ENCODE measurements at regions not wholly inside any gene's neighbourhood (a gene's known extent, or its start where the extent isn't known, plus 50 kb on each side); places are given as distances from the start of the nearest gene placed in this dataset.
A peak's percentile ranks its signal among the peaks of the same experiment; 100 is the strongest.

DNA sequence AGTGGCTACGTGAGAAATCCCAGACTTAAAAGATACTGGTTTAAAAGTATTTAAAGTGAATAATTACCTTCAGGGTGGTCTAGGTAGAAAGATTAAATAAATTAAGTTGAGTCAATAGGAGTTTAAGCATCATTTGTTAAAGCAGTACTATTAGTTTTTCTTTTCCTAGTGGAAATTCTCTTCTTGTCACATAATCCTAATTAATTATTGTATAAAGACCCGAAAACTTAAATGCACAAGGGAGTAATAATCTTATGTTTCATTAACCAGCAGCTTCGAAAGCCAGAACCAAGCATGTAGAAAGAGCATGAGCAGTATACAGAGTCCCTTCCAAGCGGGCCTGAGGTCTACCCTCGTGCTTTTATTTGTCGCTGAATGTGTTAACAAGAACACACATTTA lies 90.2 kb upstream of the SKOR2 start:
- no peak overlapping the region for H3K27ac ChIP-seq (ENCODE audit: low read depth, low read length)
- no peaks in the 10 kb centered on the region for H3K27me3 ChIP-seq (ENCODE audit: insufficient read depth, low read length, poor library complexity, severe bottlenecking)
- no peak for DNase-seq
- H3K9me3 ChIP-seq (ENCODE audit: low read length) = no peaks in the 10 kb centered on the region
- POLR2A ChIA-PET = no interaction called here
- no peaks in the 10 kb centered on the region for H3K9me3 Mint-ChIP-seq
- no peaks in the 10 kb centered on the region for H3K4me1 Mint-ChIP-seq
- H3K4me3 Mint-ChIP-seq = no peak overlapping the region
- CTCF ChIA-PET = no interaction called here
- no peak overlapping the region for H3K27ac Mint-ChIP-seq
- peaks cover 4 to 7% of the 10 kb centered on the region in 2 donors for H3K27me3 Mint-ChIP-seq
- H3K36me3 ChIP-seq (ENCODE audit: insufficient read depth, low read length) = no peaks in the 10 kb centered on the region
- no peaks in the 10 kb centered on the region for H3K36me3 Mint-ChIP-seq
- H3K4me1 ChIP-seq (ENCODE audit: insufficient read depth, low read length) = no peaks in the 10 kb centered on the region
- H3K4me3 ChIP-seq (ENCODE audit: low read length) = no peak overlapping the region

DNA sequence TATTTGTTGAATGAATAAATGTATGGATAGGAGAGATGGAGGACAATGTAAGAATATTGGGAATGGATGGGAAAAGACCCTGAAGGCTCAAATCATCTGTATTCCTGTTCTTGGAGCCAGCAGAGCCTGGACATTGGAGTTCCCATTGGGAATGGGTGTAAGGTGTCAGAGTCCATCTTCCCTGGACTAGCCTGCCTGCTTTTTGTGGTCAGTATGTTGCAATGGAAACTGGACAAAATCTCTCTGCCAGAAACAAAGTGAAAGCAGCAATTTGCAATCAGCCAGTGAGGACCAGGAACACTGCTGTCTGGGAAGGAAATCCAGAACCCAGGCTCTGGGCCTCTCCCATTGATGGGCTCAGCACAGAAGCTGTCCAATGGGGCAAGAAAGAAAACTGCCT lies 83.5 kb upstream of the SKOR2 start:
- Mint-ChIP-seq H3K4me1 (no peaks in the 10 kb centered on the region), H3K9me3 (no peaks in the 10 kb centered on the region), H3K36me3 (no peaks in the 10 kb centered on the region), H3K27me3 (peaks cover 6 to 9% of the 10 kb centered on the region in 2 donors), H3K27ac (no peak overlapping the region), H3K4me3 (no peak overlapping the region)
- Histone ChIP-seq H3K36me3 (ENCODE audit: insufficient read depth, low read length) (no peaks in the 10 kb centered on the region), H3K4me1 (ENCODE audit: insufficient read depth, low read length) (no peaks in the 10 kb centered on the region), H3K27ac (ENCODE audit: low read depth, low read length) (no peak overlapping the region), H3K9me3 (ENCODE audit: low read length) (no peaks in the 10 kb centered on the region), H3K4me3 (ENCODE audit: low read length) (no peak overlapping the region), H3K27me3 (ENCODE audit: insufficient read depth, low read length, poor library complexity, severe bottlenecking) (no peaks in the 10 kb centered on the region)
- POLR2A ChIA-PET = no interaction called here
- CTCF ChIA-PET = no interaction called here
- DNase-seq = no peak

DNA sequence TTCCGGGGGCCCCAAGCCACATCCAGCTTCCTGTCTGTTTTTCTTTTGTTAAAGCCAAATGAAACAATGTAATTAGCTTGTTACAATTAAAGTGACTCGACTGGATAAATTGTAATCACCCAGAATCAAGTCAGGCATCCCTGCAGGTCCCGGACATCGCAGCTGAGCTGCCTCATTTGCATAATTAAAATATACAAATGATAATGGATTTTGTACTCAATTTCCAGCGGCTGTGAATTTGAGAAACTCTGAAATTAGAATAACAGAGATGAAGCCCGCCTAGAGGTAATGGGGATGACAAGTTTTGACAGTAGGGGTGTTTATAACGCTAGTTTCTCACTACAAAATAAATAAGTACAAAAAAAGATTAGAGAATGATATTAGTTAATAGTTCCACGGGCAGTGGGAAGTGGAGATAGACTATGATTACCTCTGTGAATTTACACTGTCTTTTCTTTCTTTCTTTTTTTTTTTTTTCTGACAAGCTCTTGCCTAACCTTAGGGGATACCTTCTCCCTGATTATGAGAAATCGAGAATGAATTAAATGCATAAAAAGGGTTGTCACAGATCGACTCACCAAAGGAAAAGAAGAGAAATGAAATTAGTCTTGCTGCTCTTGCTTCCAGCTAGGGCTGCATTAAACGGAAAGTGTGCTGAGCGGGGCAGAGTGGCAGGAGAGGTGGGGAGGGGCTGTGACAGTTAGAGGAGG lies 82.6 kb upstream of the SKOR2 start:
- H3K4me3 ChIP-seq (ENCODE audit: low read length) = no peak overlapping the region
- no peaks in the 10 kb centered on the region for H3K27me3 ChIP-seq (ENCODE audit: insufficient read depth, low read length, poor library complexity, severe bottlenecking)
- Mint-ChIP-seq H3K27me3 (peaks cover 6 to 9% of the 10 kb centered on the region in 2 donors), H3K36me3 (no peaks in the 10 kb centered on the region), H3K27ac (no peak overlapping the region), H3K9me3 (no peaks in the 10 kb centered on the region), H3K4me1 (no peaks in the 10 kb centered on the region), H3K4me3 (no peak overlapping the region)
- ChIA-PET POLR2A (no interaction called here), CTCF (no interaction called here)
- no peak for DNase-seq
- no peak overlapping the region for H3K27ac ChIP-seq (ENCODE audit: low read depth, low read length)
- no peaks in the 10 kb centered on the region for H3K9me3 ChIP-seq (ENCODE audit: low read length)
- H3K4me1 ChIP-seq (ENCODE audit: insufficient read depth, low read length) = no peaks in the 10 kb centered on the region
- no peaks in the 10 kb centered on the region for H3K36me3 ChIP-seq (ENCODE audit: insufficient read depth, low read length)

DNA sequence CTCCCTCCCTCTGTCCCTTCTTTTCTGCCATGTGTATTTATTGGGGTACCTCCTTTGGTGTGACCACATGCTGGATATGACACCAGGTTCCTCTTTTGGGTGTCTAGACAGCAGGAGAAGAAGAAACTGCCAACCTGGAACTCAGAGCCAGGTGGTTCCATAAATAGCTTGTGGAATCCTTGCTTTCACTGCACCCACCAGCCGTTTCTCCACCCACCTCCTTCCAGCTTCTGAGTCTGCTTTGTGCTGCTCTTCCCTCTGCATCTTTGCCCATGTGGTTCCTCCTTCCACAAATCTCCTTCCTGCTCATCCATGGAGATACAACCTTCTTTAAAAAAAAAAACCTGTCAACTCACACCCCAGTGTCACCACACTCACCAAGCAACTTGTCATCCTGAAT lies 80.2 kb upstream of the SKOR2 start:
- H3K9me3 ChIP-seq (ENCODE audit: low read length) = no peaks in the 10 kb centered on the region
- DNase-seq = no peak
- H3K4me3 Mint-ChIP-seq = no peak overlapping the region
- no peaks in the 10 kb centered on the region for H3K9me3 Mint-ChIP-seq
- no peak overlapping the region for H3K4me3 ChIP-seq (ENCODE audit: low read length)
- peaks cover 5 to 9% of the 10 kb centered on the region in 2 donors for H3K27me3 Mint-ChIP-seq
- H3K27ac Mint-ChIP-seq = no peak overlapping the region
- no peaks in the 10 kb centered on the region for H3K36me3 ChIP-seq (ENCODE audit: insufficient read depth, low read length)
- H3K4me1 ChIP-seq (ENCODE audit: insufficient read depth, low read length) = no peaks in the 10 kb centered on the region
- ChIA-PET POLR2A (no interaction called here), CTCF (no interaction called here)
- no peaks in the 10 kb centered on the region for H3K36me3 Mint-ChIP-seq
- no peaks in the 10 kb centered on the region for H3K4me1 Mint-ChIP-seq
- no peaks in the 10 kb centered on the region for H3K27me3 ChIP-seq (ENCODE audit: insufficient read depth, low read length, poor library complexity, severe bottlenecking)
- H3K27ac ChIP-seq (ENCODE audit: low read depth, low read length) = no peak overlapping the region

DNA sequence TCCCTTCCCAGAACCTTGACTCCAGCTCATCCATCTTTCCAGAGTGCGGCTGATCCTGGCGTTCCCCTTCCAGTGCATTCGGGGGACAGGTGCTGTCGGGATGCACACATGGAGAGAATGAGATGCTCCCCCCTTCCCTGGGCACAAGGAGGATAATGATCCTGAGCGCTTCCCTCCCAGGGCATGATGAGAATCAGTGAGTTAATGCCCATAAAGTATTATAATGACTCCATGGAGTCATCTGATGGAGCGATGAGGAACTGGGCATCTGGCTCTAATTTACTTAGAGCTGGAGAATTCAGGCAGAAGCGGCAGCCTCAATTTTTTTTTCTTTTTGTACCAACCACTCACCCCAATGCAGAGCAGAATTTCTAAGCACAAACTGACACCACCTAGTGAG lies 79.6 kb upstream of the SKOR2 start:
- no peak overlapping the region for H3K27ac ChIP-seq (ENCODE audit: low read depth, low read length)
- Mint-ChIP-seq H3K27ac (no peak overlapping the region), H3K36me3 (no peaks in the 10 kb centered on the region), H3K9me3 (no peaks in the 10 kb centered on the region), H3K4me3 (no peak overlapping the region), H3K4me1 (no peaks in the 10 kb centered on the region), H3K27me3 (peaks cover 5 to 9% of the 10 kb centered on the region in 2 donors)
- H3K9me3 ChIP-seq (ENCODE audit: low read length) = no peaks in the 10 kb centered on the region
- ChIA-PET CTCF (no interaction called here), POLR2A (no interaction called here)
- H3K4me3 ChIP-seq (ENCODE audit: low read length) = no peak overlapping the region
- no peak for DNase-seq
- H3K36me3 ChIP-seq (ENCODE audit: insufficient read depth, low read length) = no peaks in the 10 kb centered on the region
- no peaks in the 10 kb centered on the region for H3K27me3 ChIP-seq (ENCODE audit: insufficient read depth, low read length, poor library complexity, severe bottlenecking)
- H3K4me1 ChIP-seq (ENCODE audit: insufficient read depth, low read length) = no peaks in the 10 kb centered on the region

DNA sequence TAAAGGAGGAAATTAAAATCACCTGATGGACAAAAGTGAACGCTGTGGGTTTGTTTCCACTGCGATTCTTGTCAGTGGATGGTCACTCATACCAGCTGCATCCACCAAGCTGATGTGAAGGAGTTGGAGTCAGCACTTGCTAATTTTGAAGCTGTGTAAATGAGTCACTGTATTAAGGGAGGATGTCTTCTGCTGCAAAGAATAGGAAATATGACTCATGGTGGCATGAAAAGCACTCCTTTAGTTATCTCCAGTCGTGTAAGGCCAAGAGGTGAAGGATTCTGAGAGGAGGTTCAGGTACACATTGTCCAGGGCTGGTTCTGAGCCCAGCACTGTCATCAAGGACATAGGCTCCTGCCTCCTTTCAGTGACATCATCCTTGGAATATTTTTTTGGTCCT lies 71.7 kb upstream of the SKOR2 start:
- CTCF ChIA-PET = no interaction called here

DNA sequence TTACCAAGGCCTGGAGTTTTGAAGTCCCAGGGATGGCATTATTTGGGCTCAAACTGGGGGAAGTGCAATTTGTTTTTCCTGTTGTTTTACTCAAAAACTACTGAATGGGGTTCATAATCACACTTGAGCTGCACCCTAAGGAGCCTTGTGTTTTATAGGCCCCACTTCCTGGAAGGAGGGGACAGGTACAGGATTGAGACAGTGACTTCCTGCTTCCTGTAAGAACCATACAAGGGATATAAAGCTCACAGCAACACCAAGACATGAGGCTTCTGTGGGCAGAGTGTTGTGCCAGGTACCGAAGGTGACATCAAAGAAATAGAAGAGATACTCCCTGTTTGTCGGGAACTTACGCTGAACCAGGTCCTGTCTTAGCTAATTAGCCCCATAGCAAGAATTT lies 70.4 kb upstream of the SKOR2 start:
- Histone ChIP-seq H3K27me3 (ENCODE audit: insufficient read depth, low read length, poor library complexity, severe bottlenecking) (no peaks in the 10 kb centered on the region), H3K4me1 (ENCODE audit: insufficient read depth, low read length) (no peaks in the 10 kb centered on the region), H3K9me3 (ENCODE audit: low read length) (no peaks in the 10 kb centered on the region), H3K4me3 (ENCODE audit: low read length) (no peak overlapping the region), H3K27ac (ENCODE audit: low read depth, low read length) (no peak overlapping the region), H3K36me3 (ENCODE audit: insufficient read depth, low read length) (no peaks in the 10 kb centered on the region)
- no peak overlapping the region for H3K27ac Mint-ChIP-seq
- no peak overlapping the region for H3K4me3 Mint-ChIP-seq
- no peaks in the 10 kb centered on the region for H3K9me3 Mint-ChIP-seq
- ChIA-PET POLR2A (no interaction called here), CTCF (no interaction called here)
- peaks cover 2 to 18% of the 10 kb centered on the region in 2 donors for H3K27me3 Mint-ChIP-seq
- no peaks in the 10 kb centered on the region for H3K36me3 Mint-ChIP-seq
- peaks cover 0 to 2% (median 0%) of the 10 kb centered on the region in 3 donors for H3K4me1 Mint-ChIP-seq
- no peak for DNase-seq

More for the DNA sequence above, 71.7 kb upstream of the SKOR2 start:
- peaks cover 2 to 11% of the 10 kb centered on the region in 2 donors for H3K27me3 Mint-ChIP-seq
- H3K4me1 Mint-ChIP-seq = peaks cover 0 to 2% (median 0%) of the 10 kb centered on the region in 3 donors
- no peaks in the 10 kb centered on the region for H3K36me3 Mint-ChIP-seq
- H3K4me1 ChIP-seq (ENCODE audit: insufficient read depth, low read length) = no peaks in the 10 kb centered on the region
- no peak overlapping the region for H3K4me3 Mint-ChIP-seq
- H3K27ac ChIP-seq (ENCODE audit: low read depth, low read length) = no peak overlapping the region
- no peaks in the 10 kb centered on the region for H3K27me3 ChIP-seq (ENCODE audit: insufficient read depth, low read length, poor library complexity, severe bottlenecking)
- POLR2A ChIA-PET = no interaction called here
- no peaks in the 10 kb centered on the region for H3K9me3 ChIP-seq (ENCODE audit: low read length)
- no peak for DNase-seq
- H3K36me3 ChIP-seq (ENCODE audit: insufficient read depth, low read length) = no peaks in the 10 kb centered on the region
- H3K9me3 Mint-ChIP-seq = no peaks in the 10 kb centered on the region
- no peak overlapping the region for H3K27ac Mint-ChIP-seq
- H3K4me3 ChIP-seq (ENCODE audit: low read length) = no peak overlapping the region

DNA sequence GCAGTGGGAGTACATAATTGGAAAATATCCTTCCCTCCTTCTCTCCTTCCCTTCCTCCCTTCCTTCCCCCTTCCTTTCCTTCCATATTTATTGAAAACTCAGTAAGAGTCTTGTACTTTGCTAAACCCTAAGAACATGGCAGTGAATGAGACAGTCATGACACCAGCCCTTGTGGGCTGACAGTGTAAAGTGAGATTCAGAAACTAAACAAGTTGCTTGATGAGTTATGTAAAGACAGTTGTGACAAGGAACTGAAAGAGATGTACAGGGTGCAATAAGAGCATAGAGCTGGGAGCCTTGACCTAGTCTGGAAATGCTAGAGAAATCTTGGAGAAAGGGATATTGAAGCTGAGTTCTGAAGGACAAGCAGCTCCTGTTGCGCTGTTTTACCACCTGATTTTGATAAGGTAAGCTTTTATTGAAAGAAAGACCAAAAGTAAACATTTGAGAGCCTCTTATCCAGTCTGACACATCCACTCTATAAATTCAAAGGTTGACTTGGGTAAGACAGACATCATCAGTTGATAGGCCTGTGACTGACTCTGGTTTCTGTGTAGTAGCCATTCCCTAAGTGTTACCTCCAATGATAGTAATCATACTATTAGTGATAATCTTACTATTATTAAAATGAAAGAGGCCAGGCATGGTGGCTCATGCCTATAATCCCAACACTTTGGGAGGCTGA lies 66.5 kb upstream of the SKOR2 start:
- CTCF ChIA-PET = no interaction called here
- no peak overlapping the region for H3K27ac ChIP-seq (ENCODE audit: low read depth, low read length)

More for the DNA sequence above, 66.5 kb upstream of the SKOR2 start:
- no peaks in the 10 kb centered on the region for H3K36me3 Mint-ChIP-seq
- POLR2A ChIA-PET = no interaction called here
- peaks cover 0 to 2% (median 0%) of the 10 kb centered on the region in 3 donors for H3K4me1 Mint-ChIP-seq
- no peak overlapping the region for H3K4me3 Mint-ChIP-seq
- peak overlapping the region in 1 of 8 donors; percentile 36 for H3K27ac Mint-ChIP-seq
- DNase-seq = no peak
- H3K9me3 Mint-ChIP-seq = no peaks in the 10 kb centered on the region
- Histone ChIP-seq H3K27me3 (ENCODE audit: insufficient read depth, low read length, poor library complexity, severe bottlenecking) (no peaks in the 10 kb centered on the region), H3K9me3 (ENCODE audit: low read length) (no peaks in the 10 kb centered on the region), H3K36me3 (ENCODE audit: insufficient read depth, low read length) (no peaks in the 10 kb centered on the region), H3K4me1 (ENCODE audit: insufficient read depth, low read length) (no peaks in the 10 kb centered on the region), H3K4me3 (ENCODE audit: low read length) (no peak overlapping the region)
- peaks cover 2 to 18% of the 10 kb centered on the region in 2 donors for H3K27me3 Mint-ChIP-seq

Data from CD8-positive, alpha-beta memory T cell (primary cell).